Calu3 (cell line): ENCODE measurements at regions not wholly inside any gene's neighbourhood (a gene's known extent, or its start where the extent isn't known, plus 50 kb on each side); places are given as distances from the start of the nearest gene placed in this dataset.

Experiments
- BruUV-seq: library from RNA; stranded (reverse); fragments of 400-500 nt; replicated peaks from 2 replicates; lab custom pipeline; 2021; lab: Mats Ljungman, UMichigan
- CTCF ChIA-PET: fragments of 300-600 bp; sonication (Branson Sonifier 250); formaldehyde crosslinking; loops from one replicate; lab custom pipeline; 2022; ENCODE audit warnings: antibody characterized with exemption; lab: Charles Lee
- DNase-seq: peaks from one replicate; pipeline ENCODE4 v3.0.0; 2022
- H3K27ac Mint-ChIP-seq: one replicate; pipeline ENCODE4 v1.8.0; 2022; ENCODE audit warnings: mixed read lengths; ENCODE audit not compliant: unreplicated experiment
- H3K27me3 Mint-ChIP-seq: one replicate; pipeline ENCODE4 v1.8.0; 2022; ENCODE audit warnings: mixed read lengths; ENCODE audit not compliant: unreplicated experiment
- H3K36me3 Mint-ChIP-seq: one replicate; pipeline ENCODE4 v1.8.0; 2022; ENCODE audit warnings: mild to moderate bottlenecking, moderate library complexity, mixed read lengths; ENCODE audit not compliant: insufficient read depth, unreplicated experiment
- H3K4me1 Mint-ChIP-seq: one replicate; pipeline ENCODE4 v1.8.0; 2022; ENCODE audit warnings: mild to moderate bottlenecking, low read depth, mixed read lengths; ENCODE audit not compliant: unreplicated experiment
- H3K4me3 Mint-ChIP-seq: one replicate; pipeline ENCODE4 v1.8.0; 2022; ENCODE audit warnings: mild to moderate bottlenecking, low read depth, moderate library complexity, mixed read lengths; ENCODE audit not compliant: unreplicated experiment
- H3K9me3 Mint-ChIP-seq: one replicate; pipeline ENCODE4 v1.8.0; 2022; ENCODE audit warnings: low read depth, mixed read lengths; ENCODE audit not compliant: unreplicated experiment
- CTCF ChIP-seq: fragments of 200-600 bp; IDR thresholded peaks from one replicate; pipeline ENCODE4 v1.8.0; 2022; ENCODE audit warnings: antibody characterized with exemption; ENCODE audit not compliant: unreplicated experiment
- intact Hi-C: fragments of 100-400 bp; cut with micrococcal nuclease; formaldehyde crosslinking; loops from one replicate; pipeline ENCODE4 v1.10.0; 2022; ENCODE audit not compliant: unreplicated experiment

- peaks cover 63% of the 10 kb centered on the region for H3K27me3 Mint-ChIP-seq
- H3K4me1 Mint-ChIP-seq, result no peaks in the 10 kb centered on the region
- no peak for DNase-seq
- no peak for TF ChIP-seq CTCF
- CTCF ChIA-PET, result interaction anchor here (1.0 kb wide), 1 partner anchor 29 kb away, joined by 3 read pairs; no protein-coding TSS in a partner anchor
- H3K4me3 Mint-ChIP-seq, result no peak overlapping the region
- no TSS peak for BruUV-seq
- no peaks in the 10 kb centered on the region for H3K36me3 Mint-ChIP-seq
- peaks cover 11% of the 10 kb centered on the region for H3K9me3 Mint-ChIP-seq
- intact Hi-C loops, result no loop called here
- no peak overlapping the region for H3K27ac Mint-ChIP-seq
These were observed 483.1 kb upstream of the ZFHX3 start for GRCh38 chr16:73531021-73531420.

- no peaks in the 10 kb centered on the region for H3K4me1 Mint-ChIP-seq
- DNase-seq, result no peak
- H3K9me3 Mint-ChIP-seq, result peaks cover 11% of the 10 kb centered on the region
- no peak overlapping the region for H3K27ac Mint-ChIP-seq
- intact Hi-C loops, result no loop called here
- TF ChIP-seq CTCF, result no peak
- peaks cover 68% of the 10 kb centered on the region for H3K27me3 Mint-ChIP-seq
- CTCF ChIA-PET, result interaction anchor here (1.0 kb wide), 1 partner anchor 29 kb away, joined by 3 read pairs; no protein-coding TSS in a partner anchor
- BruUV-seq, result no TSS peak
- H3K4me3 Mint-ChIP-seq, result no peak overlapping the region
- H3K36me3 Mint-ChIP-seq, result no peaks in the 10 kb centered on the region
These were observed 482.6 kb upstream of the ZFHX3 start for GRCh38 chr16:73530529-73530928.

DNA sequence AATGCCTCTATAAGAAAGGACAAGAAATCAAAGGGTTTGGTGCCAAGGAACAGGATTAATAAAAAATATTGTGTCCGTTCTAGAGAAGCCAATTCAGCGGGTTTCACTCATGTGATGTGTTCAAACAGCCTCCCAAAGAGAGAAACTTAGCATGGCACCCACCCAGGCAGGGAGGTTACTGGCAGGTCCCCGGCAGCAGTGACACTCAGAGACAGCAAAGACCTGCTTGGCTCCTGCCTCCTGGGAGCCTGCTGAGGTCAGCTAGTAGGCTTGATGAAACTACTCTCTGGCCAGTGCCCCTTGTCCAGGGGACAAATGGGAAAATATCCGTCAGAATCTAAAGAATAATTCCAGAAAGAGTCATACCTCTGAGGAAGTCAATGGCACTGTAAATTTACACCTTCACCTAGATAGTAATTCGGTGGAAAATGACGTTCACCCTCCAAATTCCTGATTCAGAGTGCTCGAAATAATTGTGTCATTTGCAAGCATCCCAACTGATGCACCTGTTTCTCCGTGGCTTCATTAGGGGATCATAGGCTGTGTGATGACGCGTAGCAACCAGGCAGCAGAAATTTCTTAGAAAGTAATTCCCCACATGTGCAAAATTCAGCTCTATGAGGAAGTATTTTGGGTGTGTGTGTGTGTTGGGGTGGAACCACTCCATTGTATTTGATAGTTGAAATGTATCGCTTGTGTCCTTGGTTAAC, 481.5 kb upstream of the ZFHX3 start:
- Mint-ChIP-seq H3K4me1 (no peaks in the 10 kb centered on the region), H3K36me3 (no peaks in the 10 kb centered on the region), H3K27ac (no peak overlapping the region), H3K27me3 (peaks cover 74% of the 10 kb centered on the region), H3K9me3 (peaks cover 11% of the 10 kb centered on the region), H3K4me3 (no peak overlapping the region)
- CTCF ChIA-PET, result no interaction called here
- no peak for TF ChIP-seq CTCF
- DNase-seq, result no peak
- intact Hi-C loops, result loop anchor here (10.0 kb wide), 1 partner anchor 1025 kb away; no protein-coding TSS in a partner anchor
- no TSS peak for BruUV-seq

DNA sequence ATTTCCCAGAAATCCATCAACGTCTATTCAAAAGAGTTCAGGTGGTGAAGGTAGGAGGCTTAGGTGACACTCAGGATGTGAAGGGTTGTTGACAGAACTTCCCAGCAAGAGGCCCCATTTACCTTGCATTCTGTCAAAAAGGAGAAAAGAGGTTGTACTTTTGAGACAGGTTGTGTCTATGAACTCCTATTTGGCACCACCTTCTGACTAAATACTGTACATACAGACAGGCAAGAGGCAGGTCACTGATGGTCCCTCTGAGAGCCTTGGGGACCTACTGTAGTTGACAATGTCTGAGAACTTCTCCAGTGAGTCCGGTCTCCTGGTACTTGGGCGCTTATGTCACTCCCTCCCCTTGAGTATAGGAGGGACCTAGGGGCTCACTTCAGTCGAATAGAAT, 479.3 kb upstream of the ZFHX3 start:
- TF ChIP-seq CTCF, result no peak
- no peak overlapping the region for H3K4me3 Mint-ChIP-seq
- no TSS peak for BruUV-seq
- CTCF ChIA-PET, result no interaction called here
- no peak overlapping the region for H3K27ac Mint-ChIP-seq
- no peaks in the 10 kb centered on the region for H3K36me3 Mint-ChIP-seq
- H3K9me3 Mint-ChIP-seq, result peaks cover 4% of the 10 kb centered on the region
- no peaks in the 10 kb centered on the region for H3K4me1 Mint-ChIP-seq
- peaks cover 74% of the 10 kb centered on the region for H3K27me3 Mint-ChIP-seq
- DNase-seq, result no peak
- intact Hi-C loops, result loop anchor here (10.0 kb wide), 1 partner anchor 1022 kb away; no protein-coding TSS in a partner anchor
